Mesothelial cell of epicardium (in vitro differentiated cells): ENCODE measurements at regions not wholly inside any gene's neighbourhood (a gene's known extent, or its start where the extent isn't known, plus 50 kb on each side); places are given as distances from the start of the nearest gene placed in this dataset.

Source experiments
- DNase-seq, 2 experiments: peaks; one replicate each; pipeline ENCODE4 v3.0.0; 2021; ENCODE audit warnings: low spot score in 2 of 2; ENCODE audit not compliant: unreplicated experiment in 2 of 2
- H3K27ac Mint-ChIP-seq: 2 replicates; pipeline ENCODE4 v1.8.0; 2021; ENCODE audit warnings: mixed read lengths
- H3K27me3 Mint-ChIP-seq: 2 replicates; pipeline ENCODE4 v1.8.0; 2021; ENCODE audit warnings: low read depth, mixed read lengths
- H3K36me3 Mint-ChIP-seq: 2 replicates; pipeline ENCODE4 v1.8.0; 2021; ENCODE audit warnings: mixed read lengths
- H3K4me1 Mint-ChIP-seq: 2 replicates; pipeline ENCODE4 v1.8.0; 2021; ENCODE audit warnings: mixed read lengths
- H3K4me3 Mint-ChIP-seq: 2 replicates; pipeline ENCODE4 v1.8.0; 2021; ENCODE audit warnings: mild to moderate bottlenecking, moderate library complexity, mixed read lengths
- H3K9me3 Mint-ChIP-seq: 2 replicates; pipeline ENCODE4 v1.8.0; 2021; ENCODE audit warnings: mixed read lengths
- CTCF ChIP-seq: fragments of 200-600 bp; sonication (generic); IDR thresholded peaks from one replicate; pipeline ENCODE4 v1.5.0; 2021; ENCODE audit warnings: antibody characterized with exemption; ENCODE audit not compliant: unreplicated experiment

GRCh38 chr7:125504848-125505247, 575.2 kb upstream of the POT1 start:
- Mint-ChIP-seq H3K36me3 (no peaks in the 10 kb centered on the region), H3K27ac (no peak overlapping the region)

GRCh38 chr7:125495997-125496396, 566.4 kb upstream of the POT1 start:
- no peak for DNase-seq
- H3K27me3 Mint-ChIP-seq = no peaks in the 10 kb centered on the region
- no peak for TF ChIP-seq CTCF
- no peak overlapping the region for H3K27ac Mint-ChIP-seq
- no peaks in the 10 kb centered on the region for H3K36me3 Mint-ChIP-seq
- no peaks in the 10 kb centered on the region for H3K4me1 Mint-ChIP-seq
- H3K4me3 Mint-ChIP-seq = no peak overlapping the region
- H3K9me3 Mint-ChIP-seq = peaks cover 16% of the 10 kb centered on the region

More at GRCh38 chr7:125504848-125505247, 575.2 kb upstream of the POT1 start:
- DNase-seq = no peak
- H3K27me3 Mint-ChIP-seq = no peaks in the 10 kb centered on the region
- H3K4me1 Mint-ChIP-seq = no peaks in the 10 kb centered on the region
- TF ChIP-seq CTCF = no peak
- no peak overlapping the region for H3K4me3 Mint-ChIP-seq
- H3K9me3 Mint-ChIP-seq = peaks cover 20% of the 10 kb centered on the region

- H3K27ac Mint-ChIP-seq = no peak overlapping the region
- peaks cover 3% of the 10 kb centered on the region for H3K9me3 Mint-ChIP-seq
- no peaks in the 10 kb centered on the region for H3K36me3 Mint-ChIP-seq
- no peak for DNase-seq
- no peaks in the 10 kb centered on the region for H3K4me1 Mint-ChIP-seq
- H3K4me3 Mint-ChIP-seq = no peak overlapping the region
- no peaks in the 10 kb centered on the region for H3K27me3 Mint-ChIP-seq
- no peak for TF ChIP-seq CTCF
Measured at GRCh38 chr7:125492521-125492920, 562.9 kb upstream of the POT1 start.

- DNase-seq = no peak
- Mint-ChIP-seq H3K27me3 (no peaks in the 10 kb centered on the region), H3K36me3 (no peaks in the 10 kb centered on the region), H3K27ac (no peak overlapping the region), H3K4me3 (no peak overlapping the region), H3K4me1 (no peaks in the 10 kb centered on the region), H3K9me3 (peaks cover 2% of the 10 kb centered on the region)
- no peak for TF ChIP-seq CTCF
Measured at GRCh38 chr7:125491137-125491536, 561.5 kb upstream of the POT1 start.

- H3K36me3 Mint-ChIP-seq = no peaks in the 10 kb centered on the region
- no peak for DNase-seq
- no peak overlapping the region for H3K27ac Mint-ChIP-seq
- H3K4me3 Mint-ChIP-seq = no peak overlapping the region
- H3K4me1 Mint-ChIP-seq = no peaks in the 10 kb centered on the region
- no peaks in the 10 kb centered on the region for H3K27me3 Mint-ChIP-seq
- no peaks in the 10 kb centered on the region for H3K9me3 Mint-ChIP-seq
- TF ChIP-seq CTCF = no peak
Measured at GRCh38 chr7:125490167-125490566, 560.5 kb upstream of the POT1 start.

- no peak for DNase-seq
- Mint-ChIP-seq H3K4me1 (no peaks in the 10 kb centered on the region), H3K27me3 (no peaks in the 10 kb centered on the region), H3K27ac (no peak overlapping the region), H3K36me3 (no peaks in the 10 kb centered on the region), H3K9me3 (no peaks in the 10 kb centered on the region), H3K4me3 (no peak overlapping the region)
- TF ChIP-seq CTCF = no peak
Measured at GRCh38 chr7:125485223-125485622, 555.6 kb upstream of the POT1 start.
